ENCODE measurements at regions not wholly inside any gene's neighbourhood (a gene's known extent, or its start where the extent isn't known, plus 50 kb on each side); places are given as distances from the start of the nearest gene placed in this dataset.

GRCh38 chr6:25197111-25197510 lies 82.1 kb upstream of the CARMIL1 start:
- TF ChIP-seq CTCF (conservative IDR thresholded peaks at IDR 0.05) (no peak), EZH2 (IDR thresholded peaks at IDR 0.05; ENCODE audit: low read depth) (no peak)

Measured in PC-9 (cell line).